ENCODE measurements at regions not wholly inside any gene's neighbourhood (a gene's known extent, or its start where the extent isn't known, plus 50 kb on each side); places are given as distances from the start of the nearest gene placed in this dataset.
A peak's percentile ranks its signal among the peaks of the same experiment; 100 is the strongest.
"Not testable (repeated sequence)": the region's sequence is repeated elsewhere in the genome, so short reads cannot be mapped to it uniquely, and the experiment has no call there.

GRCh38 chr3:174581558-174581957, 277.6 kb upstream of the NAALADL2 start:
- Histone ChIP-seq H3K4me3 (no peak overlapping the region), H3K9me3 (peaks cover 0 to 8% of the 10 kb centered on the region in 2 donors), H3K4me1 (no peaks in the 10 kb centered on the region), H3K27me3 (no peaks in the 10 kb centered on the region), H3K36me3 (no peaks in the 10 kb centered on the region), H3K27ac (no peak overlapping the region)
- no peak for ATAC-seq
- no peak for TF ChIP-seq CTCF (IDR thresholded peaks at IDR 0.05)
- no peak for DNase-seq
- intact Hi-C loops (cut with DNase I), result no loop called here

- no peak for TF ChIP-seq CTCF (IDR thresholded peaks at IDR 0.05)
- intact Hi-C loops (cut with DNase I), result no loop called here
Measured at GRCh38 chr3:174583396-174583795, 275.7 kb upstream of the NAALADL2 start.

GRCh38 chr3:174587137-174587536, 272.0 kb upstream of the NAALADL2 start:
- ATAC-seq; DNase-seq; H3K27me3 ChIP-seq; intact Hi-C loops (cut with DNase I); H3K9me3 ChIP-seq; H3K4me1 ChIP-seq; H3K27ac ChIP-seq; H3K4me3 ChIP-seq; H3K36me3 ChIP-seq: not testable (repeated sequence)

More at GRCh38 chr3:174583396-174583795, 275.7 kb upstream of the NAALADL2 start:
- Histone ChIP-seq H3K9me3 (peaks cover 0 to 12% of the 10 kb centered on the region in 2 donors), H3K36me3 (no peaks in the 10 kb centered on the region), H3K27me3 (no peaks in the 10 kb centered on the region), H3K4me3 (no peak overlapping the region), H3K27ac (no peak overlapping the region), H3K4me1 (no peaks in the 10 kb centered on the region)
- ATAC-seq (no peak), DNase-seq (no peak)

DNA sequence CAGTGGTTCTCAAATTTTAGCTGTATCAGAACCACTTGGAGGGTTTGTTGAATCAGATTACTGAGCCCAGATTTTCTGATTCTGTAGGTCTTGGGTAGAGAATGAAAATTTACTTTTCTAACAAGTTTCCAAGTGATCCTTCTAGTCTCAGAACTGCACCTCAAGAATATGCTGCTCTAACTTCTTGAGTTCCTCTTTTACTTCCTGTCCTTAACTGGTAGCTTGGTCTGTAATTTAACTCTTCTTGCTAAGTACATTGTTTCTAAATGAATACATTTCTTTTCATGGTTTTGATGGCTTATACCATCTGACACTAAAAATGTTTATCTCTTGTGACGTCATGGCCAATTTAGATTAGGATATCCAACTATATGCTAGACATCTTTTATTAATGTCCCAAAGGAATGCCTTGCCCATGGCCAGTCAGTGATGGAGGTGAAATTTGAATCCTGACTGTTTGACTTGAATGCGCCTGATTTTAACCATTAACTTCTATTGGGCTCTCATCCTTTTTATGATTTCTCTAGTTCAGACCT, 262.6 kb upstream of the NAALADL2 start:
- Histone ChIP-seq H3K4me1 (no peaks in the 10 kb centered on the region), H3K27me3 (no peaks in the 10 kb centered on the region), H3K9me3 (no peaks in the 10 kb centered on the region), H3K36me3 (no peaks in the 10 kb centered on the region), H3K27ac (no peak overlapping the region), H3K4me3 (no peak overlapping the region)
- DNase-seq, result no peak
- no peak for TF ChIP-seq CTCF (IDR thresholded peaks at IDR 0.05)
- intact Hi-C loops (cut with DNase I), result no loop called here
- no peak for ATAC-seq

DNA sequence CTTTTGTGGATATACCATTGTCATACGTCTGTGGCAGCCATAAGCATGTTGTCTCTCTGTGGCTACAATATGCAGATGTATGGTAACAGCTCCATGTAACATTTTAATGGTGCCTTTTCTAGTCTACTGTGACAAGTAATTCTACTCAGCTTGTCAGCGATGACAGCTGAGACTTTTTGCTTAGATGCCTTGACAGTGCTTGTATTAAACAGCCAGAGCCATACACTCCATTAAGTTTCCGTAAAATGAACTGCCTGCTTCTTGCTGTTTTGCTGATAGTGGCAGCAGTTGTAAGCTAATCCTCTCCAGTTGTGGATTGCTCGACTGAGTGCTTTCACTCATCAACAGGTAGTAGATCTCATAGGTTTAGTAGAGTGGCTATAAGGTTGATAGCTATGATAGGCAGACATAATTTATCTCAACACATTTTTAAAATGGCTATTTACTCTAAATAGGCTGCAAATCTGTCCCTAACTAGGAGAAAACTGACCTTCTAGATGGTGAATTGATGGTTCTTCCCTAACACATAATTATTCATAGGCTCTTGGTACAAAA, 260.2 kb upstream of the NAALADL2 start:
- Histone ChIP-seq H3K36me3 (no peaks in the 10 kb centered on the region), H3K27me3 (no peaks in the 10 kb centered on the region), H3K4me3 (no peak overlapping the region), H3K9me3 (peaks cover 0 to 5% of the 10 kb centered on the region in 2 donors), H3K27ac (no peak overlapping the region), H3K4me1 (no peaks in the 10 kb centered on the region)
- intact Hi-C loops (cut with DNase I), result no loop called here
- peak in 2 of 4 donors; percentile 24 to 33 for DNase-seq
- TF ChIP-seq CTCF (IDR thresholded peaks at IDR 0.05), result no peak
- no peak for ATAC-seq

DNA sequence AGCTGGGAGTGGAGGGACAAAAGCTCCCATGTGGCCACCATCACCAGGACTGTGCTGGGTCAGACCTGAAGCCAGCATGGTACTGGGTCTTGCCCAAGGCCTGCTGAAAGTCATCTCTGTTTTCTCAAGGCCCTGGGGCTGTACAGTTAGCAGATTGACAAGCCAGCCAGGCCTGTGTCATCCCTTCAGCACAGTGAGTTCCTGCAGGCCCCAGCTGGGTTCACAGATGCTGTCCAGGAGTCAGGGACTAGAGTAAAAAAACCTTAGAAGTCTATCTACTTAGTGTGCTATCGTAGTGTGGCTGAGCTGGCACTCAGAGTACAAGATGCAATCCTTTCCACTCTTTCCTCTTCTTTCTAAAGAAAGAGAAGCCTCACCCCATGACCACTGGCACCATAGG, 246.0 kb upstream of the NAALADL2 start:
- H3K27me3 ChIP-seq, result no peaks in the 10 kb centered on the region
- no peaks in the 10 kb centered on the region for H3K4me1 ChIP-seq
- no peak for ATAC-seq
- no peaks in the 10 kb centered on the region for H3K36me3 ChIP-seq
- no peak for TF ChIP-seq CTCF (IDR thresholded peaks at IDR 0.05)
- no peaks in the 10 kb centered on the region for H3K9me3 ChIP-seq
- no peak overlapping the region for H3K4me3 ChIP-seq
- intact Hi-C loops (cut with DNase I), result no loop called here
- no peak overlapping the region for H3K27ac ChIP-seq
- no peak for DNase-seq

Measured in left lung (tissue), 4 donors.